Neural progenitor cell (in vitro differentiated cells): ENCODE measurements at regions not wholly inside any gene's neighbourhood (a gene's known extent, or its start where the extent isn't known, plus 50 kb on each side); places are given as distances from the start of the nearest gene placed in this dataset.
A peak's percentile ranks its signal among the peaks of the same experiment; 100 is the strongest.

Experiments used
- DNase-seq: peaks from one replicate; pipeline ENCODE4 v3.0.0-alpha.2; 2016; ENCODE audit warnings: low spot score
- H2AFZ ChIP-seq: fragments of 200-600 bp; sonication (generic); replicated peaks from 2 replicates; pipeline ENCODE4 v1.6.1; 2016; ENCODE audit warnings: antibody characterized with exemption
- H3F3A ChIP-seq: fragments of 200-600 bp; sonication (generic); 2 replicates; pipeline ENCODE4 v1.6.1; 2016; ENCODE audit warnings: antibody characterized with exemption, low read depth
- H3K27ac ChIP-seq: fragments of 200-600 bp; sonication (generic); 2 replicates; pipeline ENCODE4 v1.5.1; 2016; ENCODE audit warnings: mild to moderate bottlenecking
- H3K27me3 ChIP-seq: fragments of 200-600 bp; sonication (generic); 2 replicates; pipeline ENCODE4 v1.6.1; 2016; ENCODE audit warnings: mild to moderate bottlenecking, moderate library complexity
- H3K36me3 ChIP-seq: fragments of 200-600 bp; sonication (generic); 2 replicates; pipeline ENCODE4 v1.5.1; 2016
- H3K4me1 ChIP-seq: fragments of 200-600 bp; sonication (generic); 2 replicates; pipeline ENCODE4 v1.6.1; 2016; ENCODE audit warnings: mixed run types
- H3K4me2 ChIP-seq: fragments of 200-600 bp; sonication (generic); 2 replicates; pipeline ENCODE4 v1.6.1; 2016
- H3K4me3 ChIP-seq: fragments of 200-600 bp; sonication (generic); 2 replicates; pipeline ENCODE4 v1.5.1; 2016
- H3K79me2 ChIP-seq: fragments of 200-600 bp; sonication (generic); 2 replicates; pipeline ENCODE4 v1.6.1; 2016; ENCODE audit warnings: low read depth
- H3K9ac ChIP-seq: fragments of 200-600 bp; sonication (generic); 2 replicates; pipeline ENCODE4 v1.6.1; 2016
- H3K9me3 ChIP-seq: fragments of 200-600 bp; sonication (generic); 2 replicates; pipeline ENCODE4 v1.5.1; 2016; ENCODE audit warnings: low read depth
- H4K20me1 ChIP-seq: fragments of 200-600 bp; sonication (generic); 2 replicates; pipeline ENCODE4 v1.6.1; 2016; ENCODE audit warnings: low read depth
- H3K27ac Mint-ChIP-seq: 3 replicates; pipeline ENCODE4 v1.8.0; 2021; ENCODE audit warnings: mixed read lengths
- H3K27me3 Mint-ChIP-seq: 2 replicates; pipeline ENCODE4 v1.8.0; 2022; ENCODE audit warnings: low read depth, mild to moderate bottlenecking, inconsistent platforms, moderate library complexity, mixed read lengths; ENCODE audit not compliant: insufficient read depth
- H3K36me3 Mint-ChIP-seq: 3 replicates; pipeline ENCODE4 v1.8.0; 2021; ENCODE audit warnings: mixed read lengths
- H3K4me1 Mint-ChIP-seq: 3 replicates; pipeline ENCODE4 v1.8.0; 2021; ENCODE audit warnings: mixed read lengths
- H3K4me3 Mint-ChIP-seq: 3 replicates; pipeline ENCODE4 v1.8.0; 2021; ENCODE audit warnings: mild to moderate bottlenecking, moderate library complexity, mixed read lengths
- H3K9me3 Mint-ChIP-seq: 3 replicates; pipeline ENCODE4 v1.8.0; 2020; ENCODE audit warnings: mixed read lengths
- EZH2 ChIP-seq: fragments of 200-600 bp; sonication (generic); IDR thresholded peaks from 2 replicates; pipeline ENCODE4 v1.6.1; 2017; ENCODE audit warnings: antibody characterized with exemption, mild to moderate bottlenecking, moderate library complexity
- EZH2phosphoT487 ChIP-seq: fragments of 200-600 bp; sonication (generic); IDR thresholded peaks from 2 replicates; pipeline ENCODE4 v1.6.1; 2017; ENCODE audit warnings: antibody characterized with exemption
- TF ChIP-seq, protein P1 (sequence below): fragments of 200-600 bp; sonication (generic); IDR thresholded peaks from 2 replicates; pipeline ENCODE4 v1.5.1; 2017; ENCODE audit warnings: antibody characterized with exemption, mild to moderate bottlenecking

DNA sequence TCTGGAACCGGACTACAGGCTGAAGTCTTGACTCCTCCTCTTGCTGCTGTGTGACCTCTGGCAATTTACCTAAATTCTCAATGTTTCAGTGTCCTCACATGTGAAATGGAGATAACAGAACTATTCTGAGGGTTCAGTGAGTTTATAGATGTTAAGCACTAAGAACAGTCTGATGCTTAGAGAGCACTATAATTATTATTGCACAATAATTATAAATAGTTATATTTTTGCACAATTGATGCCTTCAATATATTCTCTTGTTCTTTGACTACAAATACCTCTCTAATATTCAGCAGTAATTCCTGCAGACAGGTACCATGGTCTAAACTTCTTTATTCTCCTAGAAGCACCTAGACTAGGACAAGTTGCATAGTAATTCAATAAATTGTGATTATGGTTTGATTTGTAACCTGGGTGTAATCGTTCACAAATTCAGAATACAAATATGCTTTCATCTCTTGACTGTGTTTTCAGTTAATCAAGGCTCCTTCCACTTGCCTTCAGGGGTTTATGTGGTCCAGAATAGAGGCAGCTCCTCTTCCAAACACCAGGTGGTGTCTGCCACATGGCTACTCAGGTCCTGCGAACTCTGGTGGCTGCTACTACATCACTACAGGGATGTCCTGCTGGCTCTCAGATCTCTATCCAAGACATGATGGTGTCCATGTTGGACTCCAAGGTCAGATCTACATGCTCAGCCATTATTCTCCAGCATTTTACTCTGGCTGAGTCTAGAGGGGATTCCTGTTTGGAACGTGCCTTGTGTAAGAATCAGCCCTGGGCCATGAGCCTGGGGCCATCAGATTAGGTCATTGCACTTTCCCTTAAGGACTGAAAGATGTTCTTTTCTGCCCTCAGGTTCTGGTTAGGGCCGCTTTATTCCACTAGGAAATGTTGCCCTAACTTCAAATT lies 103.4 kb downstream of the QRFPR start:
- Mint-ChIP-seq H3K27me3 (peaks cover 2% of the 10 kb centered on the region), H3K9me3 (no peaks in the 10 kb centered on the region), H3K27ac (no peak overlapping the region), H3K4me3 (no peak overlapping the region), H3K36me3 (no peaks in the 10 kb centered on the region), H3K4me1 (peaks cover 11% of the 10 kb centered on the region)
- no peak overlapping the region for H3K4me3 ChIP-seq
- no peak overlapping the region for H2AFZ ChIP-seq
- no peaks in the 10 kb centered on the region for H3K36me3 ChIP-seq
- no peaks in the 10 kb centered on the region for H3K4me1 ChIP-seq
- TF ChIP-seq, protein P1, sequence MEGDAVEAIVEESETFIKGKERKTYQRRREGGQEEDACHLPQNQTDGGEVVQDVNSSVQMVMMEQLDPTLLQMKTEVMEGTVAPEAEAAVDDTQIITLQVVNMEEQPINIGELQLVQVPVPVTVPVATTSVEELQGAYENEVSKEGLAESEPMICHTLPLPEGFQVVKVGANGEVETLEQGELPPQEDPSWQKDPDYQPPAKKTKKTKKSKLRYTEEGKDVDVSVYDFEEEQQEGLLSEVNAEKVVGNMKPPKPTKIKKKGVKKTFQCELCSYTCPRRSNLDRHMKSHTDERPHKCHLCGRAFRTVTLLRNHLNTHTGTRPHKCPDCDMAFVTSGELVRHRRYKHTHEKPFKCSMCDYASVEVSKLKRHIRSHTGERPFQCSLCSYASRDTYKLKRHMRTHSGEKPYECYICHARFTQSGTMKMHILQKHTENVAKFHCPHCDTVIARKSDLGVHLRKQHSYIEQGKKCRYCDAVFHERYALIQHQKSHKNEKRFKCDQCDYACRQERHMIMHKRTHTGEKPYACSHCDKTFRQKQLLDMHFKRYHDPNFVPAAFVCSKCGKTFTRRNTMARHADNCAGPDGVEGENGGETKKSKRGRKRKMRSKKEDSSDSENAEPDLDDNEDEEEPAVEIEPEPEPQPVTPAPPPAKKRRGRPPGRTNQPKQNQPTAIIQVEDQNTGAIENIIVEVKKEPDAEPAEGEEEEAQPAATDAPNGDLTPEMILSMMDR, result peak; percentile 56
- TF ChIP-seq EZH2 (no peak), EZH2phosphoT487 (no peak)
- no peaks in the 10 kb centered on the region for H3F3A ChIP-seq
- H4K20me1 ChIP-seq, result no peaks in the 10 kb centered on the region
- H3K9ac ChIP-seq, result no peak overlapping the region
- no peak overlapping the region for H3K4me2 ChIP-seq
- no peaks in the 10 kb centered on the region for H3K27me3 ChIP-seq
- H3K9me3 ChIP-seq, result no peaks in the 10 kb centered on the region
- peak; percentile 43 for DNase-seq
- no peak overlapping the region for H3K27ac ChIP-seq
- no peaks in the 10 kb centered on the region for H3K79me2 ChIP-seq

DNA sequence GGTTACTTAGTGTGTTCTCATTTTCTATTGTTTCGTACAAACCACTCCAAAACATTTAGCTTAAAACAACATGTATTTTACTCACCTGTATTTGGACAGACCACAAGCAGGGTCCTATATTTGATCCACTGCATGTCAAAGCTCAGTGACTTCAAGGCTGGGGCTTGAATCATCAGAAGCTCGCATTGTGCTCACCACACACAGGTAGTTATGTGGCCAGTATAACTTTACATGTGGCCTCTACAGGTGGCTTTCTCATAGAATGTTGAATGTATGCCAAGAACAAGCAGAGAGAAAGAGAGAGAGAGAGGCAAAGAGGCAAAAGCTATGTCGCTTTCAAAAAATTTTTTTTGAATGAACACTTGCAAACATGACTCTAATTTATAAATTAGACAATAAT lies 107.6 kb downstream of the QRFPR start:
- H3K27ac Mint-ChIP-seq, result no peak overlapping the region
- H3K9me3 Mint-ChIP-seq, result no peaks in the 10 kb centered on the region
- H3K4me3 ChIP-seq, result no peak overlapping the region

DNA sequence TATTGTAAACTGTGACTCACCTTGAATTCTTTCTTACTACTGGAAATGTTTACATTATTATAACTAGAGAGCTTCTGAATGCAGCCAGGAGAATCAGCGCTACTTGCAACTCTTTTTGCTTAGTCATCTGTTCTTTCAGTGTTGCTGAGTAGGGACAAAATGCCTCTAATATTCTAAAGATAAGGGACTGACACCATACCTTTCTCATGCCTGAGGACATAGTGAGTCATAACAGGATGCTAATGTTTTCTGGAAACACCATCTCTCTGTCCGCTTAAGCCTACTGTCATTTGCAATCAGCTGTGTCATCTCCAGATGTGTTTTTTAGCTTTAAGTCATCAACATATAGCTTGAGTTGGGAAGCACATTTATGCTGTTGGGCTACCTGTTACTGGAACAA lies 108.3 kb downstream of the QRFPR start:
- Mint-ChIP-seq H3K4me1 (no peaks in the 10 kb centered on the region), H3K27ac (no peak overlapping the region), H3K4me3 (no peak overlapping the region), H3K36me3 (no peaks in the 10 kb centered on the region), H3K9me3 (no peaks in the 10 kb centered on the region), H3K27me3 (no peaks in the 10 kb centered on the region)
- no peak for DNase-seq
- Histone ChIP-seq H3K9me3 (no peaks in the 10 kb centered on the region), H3K27me3 (no peaks in the 10 kb centered on the region), H3K4me1 (no peaks in the 10 kb centered on the region), H3K9ac (no peak overlapping the region), H3K79me2 (no peaks in the 10 kb centered on the region), H3F3A (no peaks in the 10 kb centered on the region), H3K4me2 (no peak overlapping the region), H3K4me3 (no peak overlapping the region), H4K20me1 (no peaks in the 10 kb centered on the region), H2AFZ (no peak overlapping the region), H3K36me3 (no peaks in the 10 kb centered on the region), H3K27ac (no peak overlapping the region)
- no peak for TF ChIP-seq EZH2
- TF ChIP-seq EZH2phosphoT487, result no peak
- TF ChIP-seq, protein P1, result no peak

More for the DNA sequence above, 107.6 kb downstream of the QRFPR start:
- Mint-ChIP-seq H3K36me3 (no peaks in the 10 kb centered on the region), H3K27me3 (no peaks in the 10 kb centered on the region), H3K4me3 (no peak overlapping the region), H3K4me1 (no peaks in the 10 kb centered on the region)
- Histone ChIP-seq H3K4me1 (no peaks in the 10 kb centered on the region), H2AFZ (no peak overlapping the region), H3K9ac (no peak overlapping the region), H3K4me2 (no peak overlapping the region), H3K27ac (no peak overlapping the region), H3K9me3 (no peaks in the 10 kb centered on the region), H3F3A (no peaks in the 10 kb centered on the region), H3K36me3 (no peaks in the 10 kb centered on the region), H3K27me3 (no peaks in the 10 kb centered on the region), H3K79me2 (no peaks in the 10 kb centered on the region), H4K20me1 (no peaks in the 10 kb centered on the region)
- DNase-seq, result no peak
- TF ChIP-seq, protein P1, result no peak
- no peak for TF ChIP-seq EZH2phosphoT487
- TF ChIP-seq EZH2, result no peak
